Ovary (tissue), 7 donors: ENCODE measurements at regions not wholly inside any gene's neighbourhood (a gene's known extent, or its start where the extent isn't known, plus 50 kb on each side); places are given as distances from the start of the nearest gene placed in this dataset.

ENCODE experiments used
- DNase-seq, 5 donors: peaks; one replicate each; pipeline ENCODE4 v3.0.0-alpha.2; 2019 to 2020
- H3K27ac ChIP-seq, 2 donors: fragments of 200-600 bp; one replicate each; pipeline versions ENCODE4 v1.5.1 to v1.8.0; 2019 to 2022
- H3K27me3 ChIP-seq: fragments of 200-600 bp; one replicate; pipeline ENCODE4 v1.8.0; 2022
- H3K36me3 ChIP-seq: fragments of 200-600 bp; sonication (generic); one replicate; pipeline ENCODE4 v1.5.1; 2019
- H3K4me1 ChIP-seq: one replicate; pipeline ENCODE4 v1.8.1; 2013; ENCODE audit warnings: mild to moderate bottlenecking, moderate library complexity; ENCODE audit not compliant: insufficient read depth
- H3K4me3 ChIP-seq: fragments of 200-600 bp; sonication (generic); one replicate; pipeline ENCODE4 v1.5.1; 2017
- H3K9me3 ChIP-seq, 2 donors: fragments of 200-600 bp in 1 of 2; sonication (generic) in 1 of 2; one replicate each; pipeline versions ENCODE4 v1.5.1 to v1.8.1; 2013 to 2019; ENCODE audit warnings: mild to moderate bottlenecking in 1 of 2, moderate library complexity in 1 of 2
- CTCF ChIP-seq, 3 donors: fragments of 450-650 bp in 2 of 3; fragments of 200-600 bp in 1 of 3; IDR thresholded peaks; one replicate each; pipeline versions ENCODE4 v1.5.1 to v1.8.0; 2016 to 2022; ENCODE audit warnings: antibody characterized with exemption in 3 of 3, mild to moderate bottlenecking in 1 of 3
- EP300 ChIP-seq: sonication (generic); formaldehyde crosslinking; IDR thresholded peaks from one replicate; pipeline ENCODE4 v1.6.1; 2017; ENCODE audit warnings: antibody characterized with exemption
- POLR2A ChIP-seq: fragments of 450-650 bp; IDR thresholded peaks from one replicate; pipeline ENCODE4 v1.6.1; 2017; ENCODE audit warnings: antibody characterized with exemption, mild to moderate bottlenecking, moderate library complexity
- WGBS, 3 donors: extraction: QIAGEN DNeasy Blood & Tissue Kit in 1 of 3; methylation state at CpG; one replicate each; pipeline versions ENCODE4 v1.1.5 to v1.1.7; 2013 to 2017; 5-methylcytosine and 5-hydroxymethylcytosine counted together
- intact Hi-C, 4 donors: fragments of 100-400 bp; cut with DNase I; formaldehyde crosslinking; loops; one replicate each; pipeline versions ENCODE4 v1.11.0 to v1.15.1; 2022 to 2023
- donor health status: DM: no; HTN: no; CAD: no; lungs with moderate emphysema.
- donor health status: DM: no; HTN: no; CAD: no.
- donor health status: Bipolar disorder and iron deficiency.
- donor health status: DM: no; HTN: no; CAD: no.
- donor health status: DM: yes; HTN: yes; CAD: no.

- H3K4me3 ChIP-seq = no peak overlapping the region
- no peaks in the 10 kb centered on the region for H3K27me3 ChIP-seq
- peaks cover 1% of the 10 kb centered on the region for H3K4me1 ChIP-seq
- intact Hi-C loops = loop anchor here in 1 of 4 donors (10.0 kb wide), 1 partner anchor 181 kb away; no protein-coding TSS in a partner anchor
- DNase-seq = no peak
- TF ChIP-seq EP300 (no peak), CTCF (IDR thresholded peaks at IDR 0.05) (no peak), POLR2A (no peak)
- H3K36me3 ChIP-seq = no peaks in the 10 kb centered on the region
- H3K9me3 ChIP-seq = no peaks in the 10 kb centered on the region
- H3K27ac ChIP-seq = no peak overlapping the region
- 68 to 75% (median 69%) methylated on average over 6 of the region's 6 CpGs for WGBS, 3 donors
Observed at GRCh38 chr6:85945459-85946185, 302.9 kb upstream of the SYNCRIP start.

GRCh38 chr6:85944776-85945175 lies 302.1 kb upstream of the SYNCRIP start:
- intact Hi-C loops = loop anchor here in 1 of 4 donors (10.0 kb wide), 1 partner anchor 180 kb away; no protein-coding TSS in a partner anchor
- no peak for DNase-seq
- Histone ChIP-seq H3K27me3 (no peaks in the 10 kb centered on the region), H3K9me3 (no peaks in the 10 kb centered on the region), H3K4me1 (peaks cover 1% of the 10 kb centered on the region), H3K27ac (no peak overlapping the region), H3K36me3 (no peaks in the 10 kb centered on the region), H3K4me3 (no peak overlapping the region)
- TF ChIP-seq POLR2A (no peak), EP300 (no peak), CTCF (IDR thresholded peaks at IDR 0.05) (no peak)
- 82 to 92% (median 84%) methylated on average over 3 of the region's 3 CpGs for WGBS, 3 donors

GRCh38 chr6:85942844-85943243 lies 300.2 kb upstream of the SYNCRIP start:
- no peak for DNase-seq
- intact Hi-C loops = loop anchor here in 1 of 4 donors (10.0 kb wide), 1 partner anchor 178 kb away; no protein-coding TSS in a partner anchor
- 73 to 86% (median 83%) methylated on average over 2 of the region's 2 CpGs for WGBS, 3 donors
- TF ChIP-seq CTCF (IDR thresholded peaks at IDR 0.05) (no peak), POLR2A (no peak), EP300 (no peak)
- Histone ChIP-seq H3K27ac (no peak overlapping the region), H3K27me3 (no peaks in the 10 kb centered on the region), H3K36me3 (no peaks in the 10 kb centered on the region), H3K4me1 (peaks cover 1% of the 10 kb centered on the region), H3K9me3 (no peaks in the 10 kb centered on the region), H3K4me3 (no peak overlapping the region)

- H3K27me3 ChIP-seq = no peaks in the 10 kb centered on the region
- H3K27ac ChIP-seq = no peak overlapping the region
- H3K4me1 ChIP-seq = peaks cover 1% of the 10 kb centered on the region
- 73 to 78% (median 74%) methylated on average over 1 of the region's 1 CpG for WGBS, 3 donors
- H3K36me3 ChIP-seq = no peaks in the 10 kb centered on the region
- no peak overlapping the region for H3K4me3 ChIP-seq
- H3K9me3 ChIP-seq = no peaks in the 10 kb centered on the region
- TF ChIP-seq EP300 = no peak
- no peak for TF ChIP-seq POLR2A
- TF ChIP-seq CTCF (IDR thresholded peaks at IDR 0.05) = no peak
- intact Hi-C loops = no loop called here
- DNase-seq = no peak
Observed at GRCh38 chr6:85936916-85937315, 294.2 kb upstream of the SYNCRIP start.
